ENCODE measurements at regions not wholly inside any gene's neighbourhood (a gene's known extent, or its start where the extent isn't known, plus 50 kb on each side); places are given as distances from the start of the nearest gene placed in this dataset.

- H3K4me2 ChIP-seq: no peak overlapping the region
- no peak overlapping the region for H3K27ac ChIP-seq
- no peaks in the 10 kb centered on the region for H3K4me1 ChIP-seq (ENCODE audit: low read depth, poor library complexity, severe bottlenecking)
- H2AFZ ChIP-seq (ENCODE audit: low read depth): no peak overlapping the region
- H4K20me1 ChIP-seq (ENCODE audit: insufficient read depth): no peaks in the 10 kb centered on the region
- H3K27me3 ChIP-seq (ENCODE audit: insufficient read depth, low read depth): no peaks in the 10 kb centered on the region
- no peaks in the 10 kb centered on the region for H3K36me3 ChIP-seq (ENCODE audit: insufficient read depth)
- TF ChIP-seq CTCF (conservative IDR thresholded peaks at IDR 0.05; ENCODE audit: low read depth, low read length): no peak
- H3K4me3 ChIP-seq (IDR thresholded peaks at IDR 0.05; ENCODE audit: insufficient read depth, low read depth, low read length): no peak overlapping the region
- no peaks in the 10 kb centered on the region for H3K79me2 ChIP-seq (ENCODE audit: insufficient read depth, low read depth)
- no peak overlapping the region for H3K9ac ChIP-seq
These were observed 56.6 kb downstream of the SPRY2 start for GRCh38 chr13:80284290-80284689.

- Histone ChIP-seq H3K4me2 (no peak overlapping the region), H3K9ac (no peak overlapping the region), H4K20me1 (ENCODE audit: insufficient read depth) (no peaks in the 10 kb centered on the region), H3K36me3 (ENCODE audit: insufficient read depth) (no peaks in the 10 kb centered on the region), H3K4me1 (ENCODE audit: low read depth, poor library complexity, severe bottlenecking) (no peaks in the 10 kb centered on the region), H3K27me3 (ENCODE audit: insufficient read depth, low read depth) (no peaks in the 10 kb centered on the region), H3K79me2 (ENCODE audit: insufficient read depth, low read depth) (no peaks in the 10 kb centered on the region), H3K27ac (no peak overlapping the region), H2AFZ (ENCODE audit: low read depth) (no peak overlapping the region), H3K4me3 (IDR thresholded peaks at IDR 0.05; ENCODE audit: insufficient read depth, low read depth, low read length) (no peak overlapping the region)
- TF ChIP-seq CTCF (conservative IDR thresholded peaks at IDR 0.05; ENCODE audit: low read depth, low read length): no peak
These were observed 62.2 kb downstream of the SPRY2 start for GRCh38 chr13:80278706-80279105.

GRCh38 chr13:80276371-80277289 lies 64.3 kb downstream of the SPRY2 start:
- TF ChIP-seq CTCF (conservative IDR thresholded peaks at IDR 0.05; ENCODE audit: low read depth, low read length): no peak
- no peaks in the 10 kb centered on the region for H3K27me3 ChIP-seq (ENCODE audit: insufficient read depth, low read depth)
- no peaks in the 10 kb centered on the region for H3K36me3 ChIP-seq (ENCODE audit: insufficient read depth)
- H3K9ac ChIP-seq: no peak overlapping the region
- H3K27ac ChIP-seq: no peak overlapping the region
- H3K4me1 ChIP-seq (ENCODE audit: low read depth, poor library complexity, severe bottlenecking): no peaks in the 10 kb centered on the region
- no peak overlapping the region for H3K4me3 ChIP-seq (IDR thresholded peaks at IDR 0.05; ENCODE audit: insufficient read depth, low read depth, low read length)
- H3K79me2 ChIP-seq (ENCODE audit: insufficient read depth, low read depth): no peaks in the 10 kb centered on the region
- no peak overlapping the region for H2AFZ ChIP-seq (ENCODE audit: low read depth)
- H4K20me1 ChIP-seq (ENCODE audit: insufficient read depth): no peaks in the 10 kb centered on the region
- no peak overlapping the region for H3K4me2 ChIP-seq

GRCh38 chr13:80274643-80275042 lies 66.3 kb downstream of the SPRY2 start:
- no peak overlapping the region for H3K4me2 ChIP-seq
- H3K79me2 ChIP-seq (ENCODE audit: insufficient read depth, low read depth): no peaks in the 10 kb centered on the region
- H3K9ac ChIP-seq: no peak overlapping the region
- H2AFZ ChIP-seq (ENCODE audit: low read depth): no peak overlapping the region
- H3K27ac ChIP-seq: no peak overlapping the region
- no peaks in the 10 kb centered on the region for H3K4me1 ChIP-seq (ENCODE audit: low read depth, poor library complexity, severe bottlenecking)
- H4K20me1 ChIP-seq (ENCODE audit: insufficient read depth): no peaks in the 10 kb centered on the region
- H3K27me3 ChIP-seq (ENCODE audit: insufficient read depth, low read depth): no peaks in the 10 kb centered on the region
- H3K36me3 ChIP-seq (ENCODE audit: insufficient read depth): no peaks in the 10 kb centered on the region
- no peak overlapping the region for H3K4me3 ChIP-seq (IDR thresholded peaks at IDR 0.05; ENCODE audit: insufficient read depth, low read depth, low read length)
- no peak for TF ChIP-seq CTCF (conservative IDR thresholded peaks at IDR 0.05; ENCODE audit: low read depth, low read length)
